ENCODE measurements at regions not wholly inside any gene's neighbourhood (a gene's known extent, or its start where the extent isn't known, plus 50 kb on each side); places are given as distances from the start of the nearest gene placed in this dataset.
"Not testable (repeated sequence)": the region's sequence is repeated elsewhere in the genome, so short reads cannot be mapped to it uniquely, and the experiment has no call there.

DNA sequence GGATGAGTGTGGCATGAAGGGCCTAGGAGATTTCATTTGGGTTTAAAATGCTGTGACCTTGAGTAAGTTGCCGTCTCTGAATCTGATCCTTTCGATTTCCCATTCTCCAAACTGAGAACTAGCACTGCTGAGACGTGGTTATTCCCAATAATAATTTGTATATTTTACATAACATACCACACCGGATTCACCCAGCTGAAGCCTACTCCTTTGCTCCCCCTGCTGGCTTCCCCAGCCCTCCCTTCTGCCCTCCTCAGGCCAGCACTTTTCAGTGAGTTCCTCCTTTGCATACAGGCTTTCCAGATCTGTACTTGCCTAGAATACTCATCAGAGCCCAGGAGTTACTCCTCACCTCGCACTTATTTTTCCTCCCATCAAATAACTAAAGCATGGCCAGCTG is 255.1 kb downstream of the OR4F29 start:
- not testable (repeated sequence) for H3K36me3 Mint-ChIP-seq; H3K27me3 Mint-ChIP-seq; H3K4me3 ChIP-seq (ENCODE audit: low read depth, low read length); H3K4me1 ChIP-seq (ENCODE audit: control insufficient read depth, insufficient read depth, low read length, poor library complexity, severe bottlenecking); H3K4me1 Mint-ChIP-seq; H3K27ac ChIP-seq (ENCODE audit: insufficient read depth, low read length, poor library complexity, severe bottlenecking); DNase-seq; H3K9me3 Mint-ChIP-seq; H3K36me3 ChIP-seq (ENCODE audit: control insufficient read depth, insufficient read depth, low read length); H3K27me3 ChIP-seq (ENCODE audit: control insufficient read depth, insufficient read depth, low read length); H3K27ac Mint-ChIP-seq; H3K4me3 Mint-ChIP-seq; H3K9me3 ChIP-seq (ENCODE audit: control insufficient read depth in 2 of 2, low read length in 2 of 2); ATAC-seq (ENCODE audit: low read depth in 2 of 2)

DNA sequence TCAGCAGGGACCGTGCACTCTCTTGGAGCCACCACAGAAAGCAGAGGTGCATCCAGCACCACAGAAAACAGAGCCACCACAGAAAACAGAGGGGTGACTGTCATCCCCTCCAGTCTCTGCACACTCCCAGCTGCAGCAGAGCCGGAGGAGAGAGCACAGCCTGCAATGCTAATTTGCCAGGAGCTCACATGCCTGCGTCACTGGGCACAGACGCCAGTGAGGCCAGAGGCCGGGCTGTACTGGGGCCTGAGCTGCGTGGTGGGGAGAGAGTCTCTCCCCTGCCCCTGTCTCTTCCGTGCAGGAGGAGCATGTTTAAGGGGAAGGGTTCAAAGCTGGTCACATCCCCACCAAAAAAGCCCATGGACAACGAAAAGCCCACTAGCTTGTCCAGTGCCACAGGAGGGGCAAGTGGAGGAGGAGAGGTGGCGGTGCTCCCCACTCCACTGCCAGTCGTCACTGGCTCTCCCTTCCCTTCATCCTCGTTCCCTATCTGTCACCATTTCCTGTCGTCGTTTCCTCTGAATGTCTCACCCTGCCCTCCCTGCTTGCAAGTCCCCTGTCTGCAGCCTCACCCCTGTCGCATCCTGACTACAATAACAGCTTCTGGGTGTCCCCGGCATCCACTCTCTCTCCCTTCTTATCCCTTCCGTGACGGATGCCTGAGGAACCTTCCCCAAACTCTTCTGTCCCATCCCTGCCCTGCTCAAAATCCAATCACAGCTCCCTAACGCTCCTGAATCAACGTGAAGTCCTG is 260.0 kb downstream of the OR4F29 start:
- peaks cover 0 to 11% (median 2%) of the 10 kb centered on the region in 4 donors for H3K4me1 Mint-ChIP-seq
- H3K36me3 Mint-ChIP-seq; DNase-seq; H3K27me3 Mint-ChIP-seq; ATAC-seq (ENCODE audit: low read depth in 2 of 2); H3K4me1 ChIP-seq (ENCODE audit: control insufficient read depth, insufficient read depth, low read length, poor library complexity, severe bottlenecking); H3K36me3 ChIP-seq (ENCODE audit: control insufficient read depth, insufficient read depth, low read length); H3K27ac ChIP-seq (ENCODE audit: insufficient read depth, low read length, poor library complexity, severe bottlenecking); H3K27me3 ChIP-seq (ENCODE audit: control insufficient read depth, insufficient read depth, low read length); H3K9me3 ChIP-seq (ENCODE audit: control insufficient read depth in 2 of 2, low read length in 2 of 2); H3K9me3 Mint-ChIP-seq; H3K4me3 ChIP-seq (ENCODE audit: low read depth, low read length): not testable (repeated sequence)
- H3K27ac Mint-ChIP-seq, result peak overlapping the region; percentile 47 to 88 (median 75)
- peak overlapping the region in 1 of 4 donors; percentile 17 for H3K4me3 Mint-ChIP-seq

DNA sequence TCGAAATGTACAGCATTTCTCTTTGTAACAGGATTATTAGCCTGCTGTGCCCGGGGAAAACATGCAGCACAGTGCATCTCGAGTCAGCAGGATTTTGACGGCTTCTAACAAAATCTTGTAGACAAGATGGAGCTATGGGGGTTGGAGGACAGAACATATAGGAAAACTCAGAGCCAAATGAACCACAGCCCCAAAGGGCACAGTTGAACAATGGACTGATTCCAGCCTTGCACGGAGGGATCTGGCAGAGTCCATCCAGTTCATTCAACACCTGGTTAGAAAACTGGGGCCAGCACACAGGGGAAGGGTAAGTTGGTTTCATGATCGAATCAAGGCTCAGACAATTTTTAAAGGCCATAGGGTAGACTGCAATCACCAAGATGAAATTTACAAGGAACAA is 260.8 kb downstream of the OR4F29 start:
- not testable (repeated sequence) for H3K27me3 ChIP-seq (ENCODE audit: control insufficient read depth, insufficient read depth, low read length); H3K4me3 ChIP-seq (ENCODE audit: low read depth, low read length); H3K36me3 ChIP-seq (ENCODE audit: control insufficient read depth, insufficient read depth, low read length); H3K9me3 Mint-ChIP-seq; H3K4me1 ChIP-seq (ENCODE audit: control insufficient read depth, insufficient read depth, low read length, poor library complexity, severe bottlenecking); H3K36me3 Mint-ChIP-seq; DNase-seq; H3K27me3 Mint-ChIP-seq; H3K27ac ChIP-seq (ENCODE audit: insufficient read depth, low read length, poor library complexity, severe bottlenecking); ATAC-seq (ENCODE audit: low read depth in 2 of 2); H3K9me3 ChIP-seq (ENCODE audit: control insufficient read depth in 2 of 2, low read length in 2 of 2)
- Mint-ChIP-seq H3K4me1 (peaks cover 0 to 11% (median 2%) of the 10 kb centered on the region in 4 donors), H3K27ac (peak overlapping the region in 2 of 3 donors; percentile 47 to 86), H3K4me3 (peak overlapping the region in 3 of 4 donors; percentile 3 to 49 (median 17))

- H3K9me3 Mint-ChIP-seq; H3K4me3 ChIP-seq (ENCODE audit: low read depth, low read length); H3K27me3 Mint-ChIP-seq; H3K27me3 ChIP-seq (ENCODE audit: control insufficient read depth, insufficient read depth, low read length); H3K36me3 Mint-ChIP-seq; H3K9me3 ChIP-seq (ENCODE audit: control insufficient read depth in 2 of 2, low read length in 2 of 2); ATAC-seq (ENCODE audit: low read depth in 2 of 2); H3K36me3 ChIP-seq (ENCODE audit: control insufficient read depth, insufficient read depth, low read length); H3K4me1 ChIP-seq (ENCODE audit: control insufficient read depth, insufficient read depth, low read length, poor library complexity, severe bottlenecking); DNase-seq; H3K4me3 Mint-ChIP-seq; H3K27ac ChIP-seq (ENCODE audit: insufficient read depth, low read length, poor library complexity, severe bottlenecking); H3K27ac Mint-ChIP-seq: not testable (repeated sequence)
- peaks cover 0 to 11% (median 2%) of the 10 kb centered on the region in 4 donors for H3K4me1 Mint-ChIP-seq
Observed at GRCh38 chr1:189915-190314, 261.6 kb downstream of the OR4F29 start.

DNA sequence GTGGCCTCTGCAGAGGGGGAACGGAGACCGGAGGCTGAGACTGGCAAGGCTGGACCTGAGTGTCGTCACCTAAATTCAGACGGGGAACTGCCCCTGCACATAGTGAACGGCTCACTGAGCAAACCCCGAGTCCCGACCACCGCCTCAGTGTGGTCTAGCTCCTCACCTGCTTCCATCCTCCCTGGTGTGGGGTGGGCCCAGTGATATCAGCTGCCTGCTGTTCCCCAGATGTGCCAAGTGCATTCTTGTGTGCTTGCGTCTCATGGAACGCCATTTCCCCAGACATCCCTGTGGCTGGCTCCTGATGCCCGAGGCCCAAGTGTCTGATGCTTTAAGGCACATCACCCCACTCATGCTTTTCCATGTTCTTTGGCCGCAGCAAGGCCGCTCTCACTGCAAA is 262.2 kb downstream of the OR4F29 start:
- not testable (repeated sequence) for DNase-seq; H3K36me3 ChIP-seq (ENCODE audit: control insufficient read depth, insufficient read depth, low read length); H3K27ac Mint-ChIP-seq; H3K4me3 ChIP-seq (ENCODE audit: low read depth, low read length); H3K27me3 ChIP-seq (ENCODE audit: control insufficient read depth, insufficient read depth, low read length); ATAC-seq (ENCODE audit: low read depth in 2 of 2); H3K27ac ChIP-seq (ENCODE audit: insufficient read depth, low read length, poor library complexity, severe bottlenecking); H3K27me3 Mint-ChIP-seq; H3K36me3 Mint-ChIP-seq; H3K9me3 Mint-ChIP-seq; H3K4me3 Mint-ChIP-seq; H3K4me1 ChIP-seq (ENCODE audit: control insufficient read depth, insufficient read depth, low read length, poor library complexity, severe bottlenecking); H3K9me3 ChIP-seq (ENCODE audit: control insufficient read depth in 2 of 2, low read length in 2 of 2)
- peaks cover 0 to 11% (median 2%) of the 10 kb centered on the region in 4 donors for H3K4me1 Mint-ChIP-seq

- H3K9me3 Mint-ChIP-seq; H3K27ac ChIP-seq (ENCODE audit: insufficient read depth, low read length, poor library complexity, severe bottlenecking); H3K4me3 Mint-ChIP-seq; H3K9me3 ChIP-seq (ENCODE audit: control insufficient read depth in 2 of 2, low read length in 2 of 2); DNase-seq; ATAC-seq (ENCODE audit: low read depth in 2 of 2); H3K27ac Mint-ChIP-seq; H3K36me3 ChIP-seq (ENCODE audit: control insufficient read depth, insufficient read depth, low read length); H3K4me1 ChIP-seq (ENCODE audit: control insufficient read depth, insufficient read depth, low read length, poor library complexity, severe bottlenecking); H3K36me3 Mint-ChIP-seq; H3K4me3 ChIP-seq (ENCODE audit: low read depth, low read length); H3K27me3 Mint-ChIP-seq; H3K27me3 ChIP-seq (ENCODE audit: control insufficient read depth, insufficient read depth, low read length): not testable (repeated sequence)
- H3K4me1 Mint-ChIP-seq, result peaks cover 0 to 11% (median 2%) of the 10 kb centered on the region in 4 donors
Observed at GRCh38 chr1:187298-187697, 264.2 kb downstream of the OR4F29 start.

GRCh38 chr1:186691-187131 is 264.8 kb downstream of the OR4F29 start:
- not testable (repeated sequence) for H3K9me3 ChIP-seq (ENCODE audit: control insufficient read depth in 2 of 2, low read length in 2 of 2); DNase-seq; H3K27ac ChIP-seq (ENCODE audit: insufficient read depth, low read length, poor library complexity, severe bottlenecking); H3K36me3 ChIP-seq (ENCODE audit: control insufficient read depth, insufficient read depth, low read length); H3K4me1 ChIP-seq (ENCODE audit: control insufficient read depth, insufficient read depth, low read length, poor library complexity, severe bottlenecking); H3K27me3 Mint-ChIP-seq; ATAC-seq (ENCODE audit: low read depth in 2 of 2); H3K27ac Mint-ChIP-seq; H3K4me3 Mint-ChIP-seq; H3K9me3 Mint-ChIP-seq; H3K36me3 Mint-ChIP-seq; H3K27me3 ChIP-seq (ENCODE audit: control insufficient read depth, insufficient read depth, low read length); H3K4me3 ChIP-seq (ENCODE audit: low read depth, low read length)
- H3K4me1 Mint-ChIP-seq, result peaks cover 0 to 11% (median 2%) of the 10 kb centered on the region in 4 donors

DNA sequence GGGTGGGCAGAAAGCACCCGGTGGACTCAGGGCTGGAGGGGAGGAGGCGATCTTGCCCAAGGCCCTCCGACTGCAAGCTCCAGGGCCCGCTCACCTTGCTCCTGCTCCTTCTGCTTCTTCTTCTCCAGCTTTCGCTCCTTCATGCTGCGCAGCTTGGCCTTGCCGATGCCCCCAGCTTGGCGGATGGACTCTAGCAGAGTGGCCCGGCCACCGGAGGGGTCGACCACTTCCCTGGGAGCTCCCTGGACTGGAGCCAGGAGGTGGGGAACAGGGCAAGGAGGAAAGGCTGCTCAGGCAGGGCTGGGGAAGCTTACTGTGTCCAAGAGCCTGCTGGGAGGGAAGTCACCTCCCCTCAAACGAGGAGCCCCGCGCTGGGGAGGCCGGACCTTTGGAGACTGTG is 265.3 kb downstream of the OR4F29 start:
- not testable (repeated sequence) for H3K27me3 Mint-ChIP-seq; H3K9me3 ChIP-seq (ENCODE audit: control insufficient read depth in 2 of 2, low read length in 2 of 2); H3K36me3 Mint-ChIP-seq; H3K27me3 ChIP-seq (ENCODE audit: control insufficient read depth, insufficient read depth, low read length); H3K4me1 Mint-ChIP-seq; H3K27ac Mint-ChIP-seq; H3K4me3 Mint-ChIP-seq; H3K4me3 ChIP-seq (ENCODE audit: low read depth, low read length); H3K27ac ChIP-seq (ENCODE audit: insufficient read depth, low read length, poor library complexity, severe bottlenecking); H3K9me3 Mint-ChIP-seq; ATAC-seq (ENCODE audit: low read depth in 2 of 2); H3K4me1 ChIP-seq (ENCODE audit: control insufficient read depth, insufficient read depth, low read length, poor library complexity, severe bottlenecking); DNase-seq; H3K36me3 ChIP-seq (ENCODE audit: control insufficient read depth, insufficient read depth, low read length)
